Keratinocyte (primary cell): ENCODE measurements at regions not wholly inside any gene's neighbourhood (a gene's known extent, or its start where the extent isn't known, plus 50 kb on each side); places are given as distances from the start of the nearest gene placed in this dataset.

Experiments
- DNase-seq: peaks from one replicate; pipeline ENCODE4 v3.0.0-alpha.2; 2011; ENCODE audit warnings: low read depth, missing footprints, low spot score
- FAIRE-seq: peaks from 2 replicates; lab custom pipeline; 2011; peaks lifted over from hg19 to GRCh38; lab: Jason Lieb, UNC
- H2AFZ ChIP-seq: 2 replicates; pipeline ENCODE4 v1.6.0; 2012; ENCODE audit warnings: low read length, control low read depth, inconsistent platforms; ENCODE audit not compliant: control insufficient read depth
- H3K27ac ChIP-seq: 2 replicates; pipeline ENCODE4 v1.5.1; 2011; ENCODE audit warnings: low read length; ENCODE audit not compliant: control insufficient read depth, insufficient read depth
- H3K27me3 ChIP-seq: 3 replicates; pipeline ENCODE4 v1.6.0; 2011; ENCODE audit warnings: low read length; ENCODE audit not compliant: control insufficient read depth, insufficient read depth; ENCODE audit errors: extremely low read depth
- H3K36me3 ChIP-seq, 2 experiments: 2 replicates in 1 of 2; 3 replicates in 1 of 2; pipeline ENCODE4 v1.5.1; 2011; ENCODE audit warnings: low read length in 2 of 2, mild to moderate bottlenecking in 1 of 2; ENCODE audit not compliant: control insufficient read depth in 2 of 2, insufficient read depth in 2 of 2; ENCODE audit errors: extremely low read depth in 1 of 2
- H3K4me1 ChIP-seq: 3 replicates; pipeline ENCODE4 v1.5.1; 2011; ENCODE audit warnings: low read length; ENCODE audit not compliant: control insufficient read depth, insufficient read depth; ENCODE audit errors: extremely low read depth
- H3K4me2 ChIP-seq: 3 replicates; pipeline ENCODE4 v1.6.0; 2011; ENCODE audit warnings: low read depth, low read length; ENCODE audit not compliant: control insufficient read depth, insufficient read depth; ENCODE audit errors: extremely low read depth
- H3K4me3 ChIP-seq, 3 experiments: fragments of 200-600 bp in 1 of 3; sonication (generic) in 1 of 3; 2 replicates in 2 of 3; 3 replicates in 1 of 3; pipeline ENCODE4 v1.5.1; 2011 to 2016; ENCODE audit warnings: low read length in 3 of 3, mild to moderate bottlenecking in 3 of 3, control low read depth in 2 of 3, inconsistent platforms in 1 of 3, low read depth in 1 of 3, mixed read lengths in 1 of 3, mixed run types in 1 of 3, moderate library complexity in 1 of 3; ENCODE audit not compliant: control insufficient read depth in 2 of 3, insufficient read depth in 2 of 3; ENCODE audit errors: extremely low read depth in 1 of 3
- H3K79me2 ChIP-seq: 2 replicates; pipeline ENCODE4 v1.6.0; 2012; ENCODE audit warnings: low read length; ENCODE audit not compliant: control insufficient read depth, insufficient read depth
- H3K9ac ChIP-seq: 3 replicates; pipeline ENCODE4 v1.6.0; 2011; ENCODE audit warnings: low read length; ENCODE audit not compliant: control insufficient read depth, insufficient read depth; ENCODE audit errors: extremely low read depth
- H3K9me1 ChIP-seq: 3 replicates; pipeline ENCODE4 v1.6.0; 2011; ENCODE audit warnings: low read length; ENCODE audit not compliant: control insufficient read depth, insufficient read depth; ENCODE audit errors: extremely low read depth
- H3K9me3 ChIP-seq: 2 replicates; pipeline ENCODE4 v1.5.1; 2012; ENCODE audit warnings: low read depth, low read length; ENCODE audit not compliant: control insufficient read depth
- H4K20me1 ChIP-seq: 3 replicates; pipeline ENCODE4 v1.6.0; 2011; ENCODE audit warnings: low read length; ENCODE audit not compliant: control insufficient read depth, insufficient read depth; ENCODE audit errors: extremely low read depth
- CTCF ChIP-seq, 3 experiments: IDR thresholded peaks in 1 of 3; conservative IDR thresholded peaks in 1 of 3; optimal IDR thresholded peaks in 1 of 3; 2 replicates in 2 of 3; 3 replicates in 1 of 3; pipeline versions ENCODE3 to v1.5.1; 2011; ENCODE audit warnings: low read length in 3 of 3, mild to moderate bottlenecking in 3 of 3, moderate library complexity in 2 of 3, control low read depth in 1 of 3, inconsistent platforms in 1 of 3; ENCODE audit not compliant: insufficient read depth in 2 of 3; ENCODE audit errors: extremely low read depth in 1 of 3
- EZH2 ChIP-seq: IDR thresholded peaks from one replicate; pipeline ENCODE4 v1.6.1; 2012; ENCODE audit warnings: inconsistent platforms, mild to moderate bottlenecking, low read length, moderate library complexity
- dilution Hi-C: fragments of 300-500 bp; cut with MboI; formaldehyde crosslinking; loops from one replicate; pipeline ENCODE4 v1.7.0; 2020; ENCODE audit warnings: low sequenced_read_pairs; ENCODE audit not compliant: extremely low pct_ligation_motif_present

DNA sequence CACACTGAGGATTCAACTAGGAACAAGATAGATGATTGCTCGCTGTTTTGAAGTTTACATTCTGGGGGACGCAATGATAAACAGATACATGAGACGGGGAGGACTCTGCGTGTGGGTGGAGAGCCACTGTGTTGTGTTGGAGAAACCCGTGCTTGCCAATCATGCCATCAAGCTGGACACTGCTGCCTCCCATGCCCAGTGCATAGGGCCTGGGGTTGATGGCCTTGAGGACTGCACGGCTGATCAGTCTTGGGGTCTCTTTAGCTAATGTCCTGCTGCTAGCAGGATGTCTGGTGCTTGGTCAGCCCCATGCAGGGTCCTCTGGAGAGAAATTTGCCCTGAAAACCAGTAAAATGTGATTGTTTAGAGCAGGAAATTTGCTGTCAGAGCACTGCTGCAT is 221.2 kb upstream of the B3GAT1 start:
- H2AFZ ChIP-seq, result no peak overlapping the region
- dilution Hi-C loops, result no loop called here
- no peak overlapping the region for H3K4me3 ChIP-seq
- H3K27me3 ChIP-seq, result no peaks in the 10 kb centered on the region
- no peak overlapping the region for H3K27ac ChIP-seq
- TF ChIP-seq CTCF (optimal IDR thresholded peaks at IDR 0.05 in 1 of 3, IDR thresholded peaks at IDR 0.05 in 1 of 3, conservative IDR thresholded peaks at IDR 0.05 in 1 of 3; ENCODE audit: extremely low read depth in 1 of 3, insufficient read depth in 2 of 3, low read length in 3 of 3) (no peak), EZH2 (no peak)
- H3K9ac ChIP-seq, result no peak overlapping the region
- H3K9me1 ChIP-seq, result no peaks in the 10 kb centered on the region
- H3K36me3 ChIP-seq, result no peaks in the 10 kb centered on the region
- no peaks in the 10 kb centered on the region for H3K79me2 ChIP-seq
- H3K4me1 ChIP-seq, result no peaks in the 10 kb centered on the region
- no peak for DNase-seq
- H3K9me3 ChIP-seq, result no peaks in the 10 kb centered on the region
- no peaks in the 10 kb centered on the region for H4K20me1 ChIP-seq
- H3K4me2 ChIP-seq, result no peak overlapping the region
- FAIRE-seq, result no peak

- H3K9me1 ChIP-seq, result no peaks in the 10 kb centered on the region
- FAIRE-seq, result no peak
These were observed 220.5 kb upstream of the B3GAT1 start for GRCh38 chr11:134632347-134633119.

More at GRCh38 chr11:134632347-134633119, 220.5 kb upstream of the B3GAT1 start:
- Histone ChIP-seq H4K20me1 (no peaks in the 10 kb centered on the region), H3K79me2 (no peaks in the 10 kb centered on the region), H3K27me3 (no peaks in the 10 kb centered on the region), H3K27ac (no peak overlapping the region), H3K36me3 (no peaks in the 10 kb centered on the region), H2AFZ (no peak overlapping the region), H3K4me3 (no peak overlapping the region), H3K9me3 (no peaks in the 10 kb centered on the region), H3K9ac (no peak overlapping the region), H3K4me2 (no peak overlapping the region), H3K4me1 (no peaks in the 10 kb centered on the region)
- TF ChIP-seq EZH2, result no peak
- no peak for TF ChIP-seq CTCF (optimal IDR thresholded peaks at IDR 0.05 in 1 of 3, IDR thresholded peaks at IDR 0.05 in 1 of 3, conservative IDR thresholded peaks at IDR 0.05 in 1 of 3; ENCODE audit: extremely low read depth in 1 of 3, insufficient read depth in 2 of 3, low read length in 3 of 3)
- dilution Hi-C loops, result no loop called here
- DNase-seq, result no peak
